GM19455 (cell line): ENCODE measurements at regions not wholly inside any gene's neighbourhood (a gene's known extent, or its start where the extent isn't known, plus 50 kb on each side); places are given as distances from the start of the nearest gene placed in this dataset.

Source experiments
- ATAC-seq: cut with Tn5 transposase; IDR thresholded peaks from one replicate; pipeline ENCODE4 v1.9.1; 2021; ENCODE audit not compliant: unreplicated experiment

GRCh38 chr15:93585012-93585411, 496.0 kb upstream of the RGMA start:
- ATAC-seq, result no peak

- no peak for ATAC-seq
Observed at GRCh38 chr15:93583968-93584367, 495.0 kb upstream of the RGMA start.

GRCh38 chr15:93583552-93583951, 494.5 kb upstream of the RGMA start:
- ATAC-seq, result no peak

- ATAC-seq, result no peak
Observed at GRCh38 chr15:93570527-93570926, 481.5 kb upstream of the RGMA start.

- ATAC-seq, result no peak
Observed at GRCh38 chr15:93566762-93567161, 477.8 kb upstream of the RGMA start.

GRCh38 chr15:93565201-93565600, 476.2 kb upstream of the RGMA start:
- ATAC-seq, result no peak

GRCh38 chr15:93563218-93563617, 474.2 kb upstream of the RGMA start:
- no peak for ATAC-seq

- ATAC-seq, result no peak
Observed at GRCh38 chr15:93562395-93563123, 473.5 kb upstream of the RGMA start.

- ATAC-seq, result no peak
Observed at GRCh38 chr15:93557696-93558095, 468.7 kb upstream of the RGMA start.

- ATAC-seq, result no peak
Observed at GRCh38 chr15:93553167-93553935, 464.3 kb upstream of the RGMA start.

GRCh38 chr15:93543093-93543492, 454.1 kb upstream of the RGMA start:
- ATAC-seq, result no peak

- ATAC-seq, result no peak
Observed at GRCh38 chr15:93527374-93528050, 438.5 kb upstream of the RGMA start.

GRCh38 chr15:93524432-93524831, 435.4 kb upstream of the RGMA start:
- no peak for ATAC-seq

- no peak for ATAC-seq
Observed at GRCh38 chr15:93523481-93523880, 434.5 kb upstream of the RGMA start.

GRCh38 chr15:93520206-93520605, 431.2 kb upstream of the RGMA start:
- ATAC-seq, result no peak

GRCh38 chr15:93519599-93519998, 430.6 kb upstream of the RGMA start:
- no peak for ATAC-seq

GRCh38 chr15:93517176-93517575, 428.2 kb upstream of the RGMA start:
- no peak for ATAC-seq

GRCh38 chr15:93515256-93516051, 426.4 kb upstream of the RGMA start:
- no peak for ATAC-seq

- ATAC-seq, result no peak
Observed at GRCh38 chr15:93506646-93507045, 417.6 kb upstream of the RGMA start.

GRCh38 chr15:93505506-93505905, 416.5 kb upstream of the RGMA start:
- no peak for ATAC-seq

GRCh38 chr15:93501946-93502345, 412.9 kb upstream of the RGMA start:
- ATAC-seq, result no peak
